GM21529 (cell line): ENCODE measurements at regions not wholly inside any gene's neighbourhood (a gene's known extent, or its start where the extent isn't known, plus 50 kb on each side); places are given as distances from the start of the nearest gene placed in this dataset.

Experiments used
- ATAC-seq: cut with Tn5 transposase; IDR thresholded peaks from one replicate; pipeline ENCODE4 v1.9.1; 2021; ENCODE audit not compliant: unreplicated experiment

DNA sequence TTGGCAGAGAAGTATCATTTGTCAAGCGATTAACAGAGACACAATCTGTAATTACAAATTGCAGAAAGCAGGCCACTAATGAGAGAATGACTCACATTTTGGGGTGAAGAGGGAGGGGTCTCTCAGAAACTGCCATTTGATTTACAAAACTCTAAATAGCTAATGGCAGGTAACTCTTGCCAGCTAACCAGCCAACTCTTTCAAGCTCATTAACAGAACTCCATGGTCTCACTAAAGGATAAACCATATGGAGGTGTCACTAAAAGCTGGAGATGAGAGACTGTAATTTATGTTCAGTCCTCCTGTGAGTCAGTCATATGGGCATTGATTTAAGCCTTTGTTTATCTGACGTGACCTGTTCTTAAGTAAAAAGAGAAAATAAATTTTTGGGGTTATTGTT is 336.4 kb downstream of the FOXG1 start:
- no peak for ATAC-seq

DNA sequence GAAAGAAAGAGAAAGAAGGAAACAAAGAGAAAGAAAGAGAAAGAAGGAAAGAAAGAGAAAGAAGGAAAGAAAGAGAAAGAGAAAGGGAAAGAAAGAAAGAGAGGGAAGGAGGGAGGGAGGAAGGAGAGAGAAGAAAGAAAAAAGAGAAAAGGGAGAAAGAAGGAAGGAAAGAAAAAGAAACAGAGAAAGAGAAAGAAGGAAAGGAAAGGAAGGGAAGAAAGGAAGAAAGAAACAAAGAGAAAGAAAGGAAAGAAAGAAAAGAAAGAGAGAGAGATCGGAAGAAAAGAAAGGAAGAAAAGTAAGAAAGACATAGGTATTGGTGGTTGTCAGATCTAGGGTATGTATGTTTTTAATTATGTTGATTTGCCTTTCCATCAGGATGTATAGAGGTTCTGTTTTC is 342.3 kb downstream of the FOXG1 start:
- no peak for ATAC-seq

- ATAC-seq: no peak
Observed at GRCh38 chr14:29109589-29109988, 343.0 kb downstream of the FOXG1 start.

DNA sequence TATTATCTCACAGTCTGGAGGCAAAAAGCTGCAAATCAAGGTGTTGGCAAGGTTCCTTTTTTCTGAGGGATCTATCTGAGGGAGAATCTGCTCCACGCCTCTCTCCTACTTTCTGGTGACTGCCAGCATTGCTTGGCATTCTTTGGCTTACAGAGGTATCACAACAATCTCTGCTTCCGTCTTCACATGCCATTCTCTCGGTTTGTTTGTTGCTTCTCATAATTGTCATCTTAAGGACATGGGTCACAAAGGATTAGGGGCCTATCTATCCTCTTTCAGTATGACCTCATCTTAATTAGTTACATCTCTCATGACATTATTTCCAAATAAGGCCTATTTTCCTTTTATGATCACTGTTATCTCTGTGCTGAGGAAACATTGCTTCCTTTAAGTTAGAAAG is 345.0 kb downstream of the FOXG1 start:
- ATAC-seq: no peak

DNA sequence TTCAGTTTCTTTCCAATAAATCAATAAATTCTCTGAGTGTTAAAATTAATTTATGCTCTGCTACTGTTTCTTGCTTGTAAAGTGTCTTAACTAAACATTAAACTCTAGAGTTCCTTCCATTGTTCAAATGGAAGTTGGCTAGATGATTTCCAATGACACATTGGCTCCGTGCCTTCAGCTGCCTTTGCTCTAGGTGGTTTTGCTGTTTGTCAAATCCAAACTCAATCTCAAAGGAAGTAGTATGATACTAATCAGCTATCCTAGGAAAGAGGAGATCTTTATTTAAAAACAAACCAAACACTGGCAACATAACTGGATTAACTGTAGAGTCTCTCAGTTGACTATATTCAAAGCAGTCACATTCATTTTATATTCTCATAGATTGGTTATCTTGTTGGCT is 356.4 kb downstream of the FOXG1 start:
- ATAC-seq: no peak

DNA sequence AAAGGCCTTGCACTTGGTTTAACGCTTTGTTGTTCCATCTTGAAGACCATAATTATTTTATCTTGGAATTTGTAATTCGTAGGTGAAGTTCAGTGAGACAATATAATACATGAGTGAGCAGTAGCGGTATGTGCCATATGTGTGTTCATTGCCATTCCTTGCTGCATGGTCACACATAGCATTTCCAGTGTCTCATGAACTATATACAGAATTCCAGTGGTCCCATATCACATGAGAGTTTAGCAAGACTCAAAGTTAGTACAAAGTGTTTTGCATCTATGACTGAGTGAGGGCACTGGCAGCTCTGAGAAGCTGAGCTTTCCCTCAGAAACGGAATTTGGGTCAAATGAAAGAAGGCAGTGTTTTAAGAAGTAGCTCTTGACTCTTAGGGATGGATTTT is 359.8 kb downstream of the FOXG1 start:
- ATAC-seq: no peak

DNA sequence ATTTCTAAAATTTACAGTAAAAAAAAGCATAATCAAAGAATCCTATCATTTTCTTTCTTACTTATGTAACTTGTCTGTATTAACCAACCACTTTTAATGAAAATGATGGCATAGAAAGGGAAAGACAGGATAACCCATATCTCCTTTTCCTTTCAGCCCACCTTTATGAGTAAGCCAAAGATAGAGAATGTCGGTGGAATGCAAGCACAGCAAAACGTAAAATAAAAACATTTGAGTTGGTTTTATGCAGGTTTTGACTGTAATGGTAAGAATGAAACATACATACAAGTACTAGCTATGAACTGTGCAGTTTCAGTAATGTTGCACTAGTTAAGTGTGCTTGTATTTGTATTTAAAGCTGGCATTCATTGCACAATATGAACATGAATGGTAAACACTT is 360.3 kb downstream of the FOXG1 start:
- no peak for ATAC-seq

DNA sequence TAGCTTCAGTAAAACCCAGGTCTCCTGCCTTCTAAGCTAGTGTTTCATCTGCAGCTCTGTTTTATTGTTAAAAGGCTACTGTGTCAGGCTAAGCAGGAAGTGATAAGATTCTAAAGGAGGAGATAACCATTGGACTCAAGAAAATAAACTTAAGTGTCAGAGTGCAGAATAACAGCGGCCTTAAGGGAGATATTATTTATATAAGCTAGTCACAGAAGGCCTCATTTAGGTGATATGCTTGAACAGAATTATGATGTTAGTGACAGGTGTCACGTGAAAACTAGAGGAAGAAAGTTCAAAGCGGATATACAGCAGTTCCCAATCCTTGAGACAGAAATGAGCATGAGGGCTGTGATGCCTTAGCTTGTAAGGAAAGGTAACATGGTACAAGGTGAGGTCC is 373.4 kb downstream of the FOXG1 start:
- ATAC-seq: no peak

- no peak for ATAC-seq
Observed at GRCh38 chr14:29144621-29145020, 378.0 kb downstream of the FOXG1 start.

- ATAC-seq: no peak
Observed at GRCh38 chr14:29148221-29148620, 381.6 kb downstream of the FOXG1 start.

DNA sequence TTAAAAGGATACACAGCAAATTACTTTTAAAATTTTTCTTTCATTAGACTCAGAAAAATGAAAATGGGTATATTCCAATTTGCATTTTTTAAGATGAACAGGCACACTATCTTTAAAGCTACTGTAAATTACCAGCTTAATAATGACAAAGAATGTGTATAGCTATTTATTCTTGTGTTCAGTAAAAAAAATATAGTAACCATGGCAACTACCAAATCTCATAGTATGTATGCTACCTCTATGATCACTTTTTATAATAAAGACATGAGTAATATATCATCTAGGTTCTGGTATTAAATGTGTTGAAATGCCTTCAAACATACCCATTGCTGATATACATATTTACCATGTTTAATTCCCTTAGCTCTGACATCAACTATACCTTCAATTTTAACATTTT is 383.2 kb downstream of the FOXG1 start:
- no peak for ATAC-seq

- ATAC-seq: no peak
Observed at GRCh38 chr14:29150659-29151058, 384.1 kb downstream of the FOXG1 start.

DNA sequence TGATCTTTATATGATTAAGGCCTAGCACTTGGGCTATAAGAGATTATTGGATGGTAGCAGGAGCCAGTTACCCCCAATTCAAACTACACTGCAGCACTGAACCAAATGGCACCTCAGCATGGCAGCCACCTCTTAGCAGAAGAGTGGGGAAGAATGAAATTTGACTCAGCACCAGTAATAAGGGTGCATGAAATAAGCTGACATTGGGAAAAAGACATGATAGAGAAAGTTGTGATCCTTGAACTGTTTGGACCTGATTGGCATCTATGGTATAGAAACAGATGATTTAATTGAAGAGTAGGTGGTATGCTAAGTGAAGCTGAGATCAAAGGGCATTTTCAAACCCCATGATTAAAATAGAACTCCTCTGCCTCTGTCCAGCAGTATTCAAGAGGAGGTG is 389.5 kb downstream of the FOXG1 start:
- ATAC-seq: no peak

- ATAC-seq: no peak
Observed at GRCh38 chr14:29161593-29161992, 395.0 kb downstream of the FOXG1 start.

- no peak for ATAC-seq
Observed at GRCh38 chr14:29163109-29163508, 396.5 kb downstream of the FOXG1 start.

DNA sequence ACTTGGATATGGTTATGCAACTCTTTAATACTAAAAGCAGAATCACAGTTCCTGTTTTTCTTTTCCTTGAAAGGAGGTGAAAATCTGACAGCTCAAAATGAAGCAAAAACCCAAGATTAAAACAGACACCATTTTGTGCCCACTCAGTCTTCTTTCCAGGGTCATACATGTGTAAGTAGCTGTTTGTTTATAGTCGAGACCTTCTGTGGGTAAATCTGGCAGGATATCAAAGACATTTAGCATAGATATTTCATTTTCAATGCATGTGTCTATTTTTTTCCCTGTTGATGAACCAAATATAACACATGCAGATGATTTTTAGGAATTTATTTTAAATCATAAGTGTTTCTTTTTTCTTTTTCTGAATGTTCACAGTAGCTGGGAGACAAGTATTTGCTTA is 398.8 kb downstream of the FOXG1 start:
- ATAC-seq: no peak

DNA sequence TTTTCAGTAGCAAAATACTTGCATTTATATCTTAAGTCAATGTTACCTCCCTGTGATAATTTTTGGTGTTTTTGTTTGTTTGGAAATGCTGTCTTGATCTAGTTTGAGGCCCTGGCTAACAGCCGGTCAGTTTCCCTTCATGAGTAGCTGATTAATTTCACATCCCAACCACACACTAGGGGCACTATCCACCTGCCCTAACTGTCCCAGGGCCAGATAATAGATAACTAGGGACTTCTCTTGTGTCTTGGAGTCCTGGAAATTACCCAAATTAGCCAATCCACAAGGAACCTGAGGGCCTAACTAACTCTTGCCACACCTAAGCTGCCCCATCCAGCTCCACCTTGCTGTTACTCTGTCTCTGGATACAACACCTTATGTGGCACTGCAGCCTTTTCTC is 399.9 kb downstream of the FOXG1 start:
- ATAC-seq: no peak

- ATAC-seq: no peak
Observed at GRCh38 chr14:29168149-29168548, 401.6 kb downstream of the FOXG1 start.

- ATAC-seq: no peak
Observed at GRCh38 chr14:29169408-29169807, 402.8 kb downstream of the FOXG1 start.

GRCh38 chr14:29175706-29176105 is 409.1 kb downstream of the FOXG1 start:
- no peak for ATAC-seq

- ATAC-seq: no peak
Observed at GRCh38 chr14:29176876-29177275, 410.3 kb downstream of the FOXG1 start.

GRCh38 chr14:29178971-29179370 is 412.4 kb downstream of the FOXG1 start:
- no peak for ATAC-seq

DNA sequence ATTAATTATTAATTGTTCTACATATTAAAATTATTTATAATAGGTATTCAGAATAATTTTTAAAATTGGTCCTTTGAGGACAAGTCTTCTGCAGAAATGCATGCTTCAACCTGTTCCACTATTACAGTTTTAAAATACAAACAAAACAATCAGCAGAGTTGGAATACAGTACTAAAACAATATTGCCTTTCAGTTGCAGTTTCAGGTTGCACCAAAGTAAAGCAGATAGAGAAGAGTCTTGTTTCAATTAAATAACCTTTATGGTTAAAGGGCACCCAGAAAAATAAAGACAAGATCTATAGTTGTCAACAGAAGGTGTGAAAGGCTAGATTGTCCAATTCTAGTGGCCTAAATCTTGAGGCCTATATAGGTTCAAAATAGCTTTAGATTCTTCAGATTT is 424.5 kb downstream of the FOXG1 start:
- ATAC-seq: no peak

- no peak for ATAC-seq
Observed at GRCh38 chr14:29197557-29197956, 431.0 kb downstream of the FOXG1 start.
